ENCODE measurements at regions not wholly inside any gene's neighbourhood (a gene's known extent, or its start where the extent isn't known, plus 50 kb on each side); places are given as distances from the start of the nearest gene placed in this dataset.

- TF ChIP-seq POLR2A (IDR thresholded peaks at IDR 0.05; ENCODE audit: low read length) (no peak), GATA1 (IDR thresholded peaks at IDR 0.05; ENCODE audit: low read depth, low read length) (no peak)
Measured at GRCh38 chr4:100833906-100834305, 316.1 kb upstream of the EMCN start.

All from erythroblast (primary cell).